Kidney epithelial cell (primary cell): ENCODE measurements at regions not wholly inside any gene's neighbourhood (a gene's known extent, or its start where the extent isn't known, plus 50 kb on each side); places are given as distances from the start of the nearest gene placed in this dataset.

Experiments
- DNase-seq: peaks from one replicate; pipeline ENCODE4 v3.0.0-alpha.2; 2010; ENCODE audit warnings: low read depth
- H3K27me3 ChIP-seq: 2 replicates; pipeline ENCODE4 v1.6.0; 2011; ENCODE audit warnings: low read length; ENCODE audit not compliant: control insufficient read depth, insufficient read depth
- H3K36me3 ChIP-seq: 2 replicates; pipeline ENCODE4 v1.5.1; 2011; ENCODE audit warnings: low read length; ENCODE audit not compliant: control insufficient read depth, insufficient read depth
- H3K4me3 ChIP-seq: 2 replicates; pipeline ENCODE4 v1.5.1; 2011; ENCODE audit warnings: low read depth, mild to moderate bottlenecking, control low read depth, low read length
- TF ChIP-seq, protein P1 (sequence below): IDR thresholded peaks from 2 replicates; pipeline ENCODE4 v1.5.1; 2011; ENCODE audit warnings: mild to moderate bottlenecking, moderate library complexity, low read length, control low read depth, inconsistent platforms; ENCODE audit not compliant: insufficient read depth, poor library complexity, severe bottlenecking

DNA sequence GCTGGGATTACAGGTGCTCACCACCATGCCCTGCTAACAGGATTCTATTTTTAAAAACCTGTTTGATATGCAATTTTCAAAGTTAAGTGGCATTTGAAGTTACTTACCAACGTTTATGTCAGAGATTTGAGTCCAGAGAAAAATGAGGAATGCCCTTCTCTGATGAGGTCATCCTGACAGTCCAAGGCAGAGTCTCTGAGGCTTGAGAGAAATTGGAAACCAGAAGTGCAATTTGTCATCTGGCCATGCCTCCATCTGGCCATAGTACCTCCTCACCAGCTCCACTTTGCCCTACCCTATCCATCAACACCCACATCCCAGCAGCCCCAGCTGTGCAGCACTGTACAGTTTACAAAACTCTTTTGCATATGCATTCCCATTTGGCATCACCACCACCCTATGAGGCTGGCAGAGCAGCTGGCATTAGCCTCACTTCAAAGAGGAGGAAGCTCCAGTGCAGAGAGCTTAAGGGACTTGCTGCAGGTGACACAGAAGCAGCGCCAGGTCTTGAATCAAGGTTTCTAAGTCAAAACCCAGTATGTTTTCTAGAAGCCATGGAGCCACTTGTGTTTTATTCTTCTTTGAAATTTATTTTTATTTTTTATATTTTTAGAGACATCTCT lies 54.5 kb upstream of the PDZD8 start:
- Histone ChIP-seq H3K36me3 (no peaks in the 10 kb centered on the region), H3K4me3 (no peak overlapping the region), H3K27me3 (no peaks in the 10 kb centered on the region)
- no peak for DNase-seq
- TF ChIP-seq, protein P1, sequence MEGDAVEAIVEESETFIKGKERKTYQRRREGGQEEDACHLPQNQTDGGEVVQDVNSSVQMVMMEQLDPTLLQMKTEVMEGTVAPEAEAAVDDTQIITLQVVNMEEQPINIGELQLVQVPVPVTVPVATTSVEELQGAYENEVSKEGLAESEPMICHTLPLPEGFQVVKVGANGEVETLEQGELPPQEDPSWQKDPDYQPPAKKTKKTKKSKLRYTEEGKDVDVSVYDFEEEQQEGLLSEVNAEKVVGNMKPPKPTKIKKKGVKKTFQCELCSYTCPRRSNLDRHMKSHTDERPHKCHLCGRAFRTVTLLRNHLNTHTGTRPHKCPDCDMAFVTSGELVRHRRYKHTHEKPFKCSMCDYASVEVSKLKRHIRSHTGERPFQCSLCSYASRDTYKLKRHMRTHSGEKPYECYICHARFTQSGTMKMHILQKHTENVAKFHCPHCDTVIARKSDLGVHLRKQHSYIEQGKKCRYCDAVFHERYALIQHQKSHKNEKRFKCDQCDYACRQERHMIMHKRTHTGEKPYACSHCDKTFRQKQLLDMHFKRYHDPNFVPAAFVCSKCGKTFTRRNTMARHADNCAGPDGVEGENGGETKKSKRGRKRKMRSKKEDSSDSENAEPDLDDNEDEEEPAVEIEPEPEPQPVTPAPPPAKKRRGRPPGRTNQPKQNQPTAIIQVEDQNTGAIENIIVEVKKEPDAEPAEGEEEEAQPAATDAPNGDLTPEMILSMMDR, result no peak

GRCh38 chr10:117427356-117427755 lies 52.1 kb upstream of the PDZD8 start:
- TF ChIP-seq, protein P1, result no peak
- no peak for DNase-seq
- Histone ChIP-seq H3K36me3 (no peaks in the 10 kb centered on the region), H3K27me3 (no peaks in the 10 kb centered on the region), H3K4me3 (no peak overlapping the region)

- no peak for DNase-seq
- Histone ChIP-seq H3K27me3 (no peaks in the 10 kb centered on the region), H3K36me3 (no peaks in the 10 kb centered on the region), H3K4me3 (no peak overlapping the region)
- TF ChIP-seq, protein P1, result no peak
Measured at GRCh38 chr10:117425974-117426566, 50.8 kb upstream of the PDZD8 start.

DNA sequence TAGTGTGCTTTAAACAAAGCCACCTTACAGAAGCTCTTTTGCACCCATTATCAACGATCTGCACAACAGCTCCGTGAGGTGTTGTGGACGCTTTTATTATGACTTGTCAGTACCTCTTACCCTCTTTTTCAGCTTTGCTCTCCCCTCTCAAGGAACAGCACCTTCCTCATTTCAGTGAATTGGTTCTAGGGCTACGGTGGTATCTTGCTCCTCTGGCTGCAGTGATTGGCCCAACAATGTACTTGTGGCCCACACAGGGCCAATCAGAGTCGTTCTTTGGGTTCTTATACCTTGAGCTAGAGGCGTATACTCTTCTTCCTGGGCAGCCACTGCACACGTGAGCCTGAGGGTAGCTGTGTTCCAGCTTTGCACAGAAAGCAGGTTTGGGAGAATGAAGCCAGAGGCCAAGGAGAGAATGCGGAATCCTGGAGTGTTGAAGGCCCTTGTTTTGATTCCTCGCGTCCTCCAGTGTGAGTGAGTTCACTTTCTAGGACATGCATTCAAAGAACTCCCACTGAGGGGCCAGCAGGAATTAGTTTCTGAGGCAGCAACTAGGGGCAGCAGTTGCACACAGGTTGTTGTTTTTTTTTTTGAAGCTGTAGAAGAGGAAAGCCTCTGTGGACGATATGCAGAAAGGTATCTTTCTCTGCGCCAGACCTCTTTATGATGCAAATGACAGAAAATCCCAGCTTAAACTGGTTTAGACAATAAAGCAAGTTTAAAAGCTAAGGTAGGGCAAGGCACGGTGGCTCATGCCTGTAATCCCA lies 49.8 kb upstream of the PDZD8 start:
- no peak for DNase-seq
- TF ChIP-seq, protein P1, result no peak
- H3K27me3 ChIP-seq, result no peaks in the 10 kb centered on the region
- no peaks in the 10 kb centered on the region for H3K36me3 ChIP-seq
- no peak overlapping the region for H3K4me3 ChIP-seq
